ENCODE measurements at regions not wholly inside any gene's neighbourhood (a gene's known extent, or its start where the extent isn't known, plus 50 kb on each side); places are given as distances from the start of the nearest gene placed in this dataset.

GRCh38 chr10:61279400-61279799 is 173.8 kb downstream of the TMEM26 start:
- TF ChIP-seq CTCF (IDR thresholded peaks at IDR 0.05) (no peak), POLR2A (IDR thresholded peaks at IDR 0.05) (no peak)
